AG09309 (cell line): ENCODE measurements at regions not wholly inside any gene's neighbourhood (a gene's known extent, or its start where the extent isn't known, plus 50 kb on each side); places are given as distances from the start of the nearest gene placed in this dataset.

Source experiments
- DNase-seq: peaks from one replicate; pipeline ENCODE4 v3.0.0-alpha.2; 2010; ENCODE audit warnings: low read depth
- H3K4me3 ChIP-seq: 2 replicates; pipeline ENCODE4 v1.5.1; 2011; ENCODE audit warnings: mild to moderate bottlenecking, low read depth, low read length, moderate library complexity; ENCODE audit not compliant: control insufficient read depth
- CTCF ChIP-seq: IDR thresholded peaks from 2 replicates; pipeline ENCODE4 v1.5.1; 2011; ENCODE audit warnings: mild to moderate bottlenecking, low read depth, low read length, inconsistent platforms; ENCODE audit not compliant: insufficient read depth, control insufficient read depth; ENCODE audit errors: missing control alignments

- TF ChIP-seq CTCF, result no peak
- H3K4me3 ChIP-seq, result no peak overlapping the region
- DNase-seq, result no peak
Measured at GRCh38 chr11:122513328-122513727, 142.2 kb upstream of the UBASH3B start.

- DNase-seq, result no peak
- TF ChIP-seq CTCF, result no peak
- no peak overlapping the region for H3K4me3 ChIP-seq
Measured at GRCh38 chr11:122512688-122513087, 142.8 kb upstream of the UBASH3B start.

GRCh38 chr11:122509899-122510298 is 145.6 kb upstream of the UBASH3B start:
- DNase-seq, result no peak
- TF ChIP-seq CTCF, result no peak
- H3K4me3 ChIP-seq, result no peak overlapping the region

- no peak for DNase-seq
- no peak for TF ChIP-seq CTCF
- H3K4me3 ChIP-seq, result no peak overlapping the region
Measured at GRCh38 chr11:122509091-122509490, 146.4 kb upstream of the UBASH3B start.

GRCh38 chr11:122505304-122506006 is 150.1 kb upstream of the UBASH3B start:
- H3K4me3 ChIP-seq, result no peak overlapping the region
- peak; percentile 99 for DNase-seq
- TF ChIP-seq CTCF, result peak; percentile 90

GRCh38 chr11:122494221-122494620 is 161.3 kb upstream of the UBASH3B start:
- H3K4me3 ChIP-seq, result no peak overlapping the region
- TF ChIP-seq CTCF, result no peak
- DNase-seq, result peak; percentile 76
